MM.1S (cell line): ENCODE measurements at regions not wholly inside any gene's neighbourhood (a gene's known extent, or its start where the extent isn't known, plus 50 kb on each side); places are given as distances from the start of the nearest gene placed in this dataset.

ENCODE experiments used
- CTCF ChIP-seq: fragments of 300-600 bp; sonication (generic); IDR thresholded peaks from 2 replicates; pipeline ENCODE4 v1.5.1; 2016; ENCODE audit warnings: antibody characterized with exemption, low read length, mixed read lengths
- EZH2 ChIP-seq: fragments of 300-600 bp; sonication (generic); optimal IDR thresholded peaks from 2 replicates; pipeline ENCODE3; 2017; ENCODE audit warnings: low read depth, mild to moderate bottlenecking, antibody characterized with exemption, low read length, mixed read lengths
- EZH2phosphoT487 ChIP-seq: fragments of 300-600 bp; sonication (generic); IDR thresholded peaks from 2 replicates; pipeline ENCODE4 v1.6.1; 2018; ENCODE audit warnings: antibody characterized with exemption, low read length

- no peak for TF ChIP-seq CTCF
- TF ChIP-seq EZH2 = no peak
- no peak for TF ChIP-seq EZH2phosphoT487
These were observed 315.2 kb downstream of the GATA3 start for GRCh38 chr10:8369666-8370065.
